Left forelimb (tissue), 1 donor: ENCODE measurements at regions not wholly inside any gene's neighbourhood (a gene's known extent, or its start where the extent isn't known, plus 50 kb on each side); places are given as distances from the start of the nearest gene placed in this dataset.

Experiments
- DNase-seq: peaks from one replicate; pipeline ENCODE4 v3.0.0-alpha.2; 2018; ENCODE audit warnings: low spot score

DNA sequence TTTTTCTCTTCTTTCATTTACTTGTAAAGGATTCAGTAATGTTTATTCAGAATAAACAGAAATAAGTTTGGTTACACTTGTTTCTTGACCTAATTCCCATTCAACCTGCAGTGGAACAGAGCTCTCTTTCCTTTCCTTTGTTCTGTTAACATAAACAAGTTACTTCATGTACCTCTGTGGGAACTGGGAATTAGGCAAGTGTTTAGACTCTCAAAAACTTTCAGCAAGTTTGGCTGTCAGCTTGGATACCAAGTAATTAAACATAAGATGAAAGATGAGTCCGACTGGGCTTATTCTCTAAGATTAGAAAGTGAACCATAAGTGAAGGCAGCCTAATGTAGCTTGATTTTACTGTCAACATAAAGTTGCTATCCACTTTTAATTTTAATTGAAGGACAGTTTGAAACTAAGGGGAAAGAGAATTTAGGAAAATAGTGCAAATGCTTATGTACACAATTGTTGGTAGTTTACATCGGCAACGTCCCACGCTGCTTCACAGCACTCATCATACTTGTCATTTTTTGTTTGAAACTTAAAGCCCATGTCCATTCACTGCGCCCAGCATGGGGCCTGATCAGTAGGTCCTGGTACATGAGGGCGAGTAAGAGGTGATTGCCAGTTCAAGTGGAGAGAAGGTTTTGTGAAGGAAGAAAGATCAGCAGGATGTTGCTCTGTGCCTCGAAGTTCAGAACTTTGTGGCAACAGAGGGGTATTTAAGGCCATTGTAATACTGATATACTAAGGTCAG lies 113.0 kb downstream of the PLEKHG1 start:
- DNase-seq, result no peak

- DNase-seq, result no peak
Measured at GRCh38 chr6:150713487-150713886, 113.8 kb downstream of the PLEKHG1 start.

GRCh38 chr6:150713931-150714330 lies 114.2 kb downstream of the PLEKHG1 start:
- no peak for DNase-seq

DNA sequence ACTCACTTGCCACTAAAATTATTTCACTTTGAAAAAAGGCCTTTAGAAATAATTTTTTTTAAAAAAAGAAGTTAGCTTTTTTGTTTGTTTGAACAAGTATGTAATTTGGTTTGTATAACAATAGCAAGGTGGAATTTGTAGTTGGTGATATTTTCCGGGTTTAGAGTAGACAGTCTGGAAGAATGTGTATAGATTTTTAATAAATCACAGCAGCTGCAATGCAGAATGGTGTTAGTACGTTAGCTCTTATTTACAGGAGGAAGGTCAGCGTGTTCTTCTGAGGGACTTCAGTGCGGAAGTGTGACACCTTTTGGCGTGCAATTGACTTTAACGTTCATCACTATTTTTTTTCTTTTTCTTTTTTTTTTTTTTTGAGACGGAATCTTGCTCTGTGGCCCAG lies 115.4 kb downstream of the PLEKHG1 start:
- DNase-seq, result no peak

- no peak for DNase-seq
Measured at GRCh38 chr6:150717419-150717818, 117.7 kb downstream of the PLEKHG1 start.

DNA sequence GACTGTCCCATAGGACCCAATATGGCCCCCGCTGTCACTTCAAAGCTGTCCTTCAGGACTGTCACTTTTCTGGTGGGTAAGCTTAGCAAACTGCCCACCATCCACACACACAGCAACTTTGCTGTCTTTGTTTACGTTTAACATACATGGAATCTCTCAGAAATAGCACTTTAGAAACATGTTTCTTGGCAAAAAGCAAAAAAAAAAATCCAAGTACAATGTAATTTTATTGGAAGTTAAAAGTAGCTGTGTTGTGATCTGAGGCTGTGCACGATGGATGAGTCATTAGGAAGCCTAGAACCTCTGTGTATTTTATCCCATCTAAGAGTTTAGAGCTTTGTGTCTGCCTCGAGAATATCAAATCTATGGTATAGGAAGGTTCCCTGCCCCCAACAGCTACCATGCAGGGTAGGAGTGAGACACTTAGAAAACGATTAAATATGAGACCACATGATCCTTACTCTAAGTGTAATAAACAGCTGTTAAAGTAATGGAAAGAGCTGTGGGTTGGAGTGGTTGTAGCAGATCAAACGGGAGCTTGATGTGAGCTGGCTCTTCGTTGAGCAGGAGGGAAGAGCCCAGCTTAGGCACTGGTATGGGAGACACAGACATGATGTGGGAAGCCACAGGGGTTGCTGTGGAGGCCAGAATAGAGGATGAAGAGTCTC lies 119.5 kb downstream of the PLEKHG1 start:
- DNase-seq, result no peak

DNA sequence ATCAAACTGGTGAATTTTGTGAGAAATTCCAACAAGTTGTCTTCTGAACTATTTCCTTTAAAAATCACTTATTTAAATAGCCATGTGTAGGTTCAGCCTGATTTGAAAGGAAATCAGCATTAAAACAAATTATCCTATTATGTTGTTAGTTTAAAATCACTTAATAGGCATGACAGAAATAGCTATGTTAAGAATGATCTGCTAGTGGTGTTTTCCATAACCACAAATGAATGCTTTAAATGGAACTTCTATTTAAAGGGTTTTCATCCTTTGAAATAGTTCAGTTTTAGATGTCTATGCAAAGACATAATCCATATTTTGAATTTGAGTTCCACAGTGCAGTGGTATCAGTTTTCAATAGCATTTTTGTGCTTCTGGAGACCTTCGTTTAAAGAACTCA lies 120.1 kb downstream of the PLEKHG1 start:
- no peak for DNase-seq

DNA sequence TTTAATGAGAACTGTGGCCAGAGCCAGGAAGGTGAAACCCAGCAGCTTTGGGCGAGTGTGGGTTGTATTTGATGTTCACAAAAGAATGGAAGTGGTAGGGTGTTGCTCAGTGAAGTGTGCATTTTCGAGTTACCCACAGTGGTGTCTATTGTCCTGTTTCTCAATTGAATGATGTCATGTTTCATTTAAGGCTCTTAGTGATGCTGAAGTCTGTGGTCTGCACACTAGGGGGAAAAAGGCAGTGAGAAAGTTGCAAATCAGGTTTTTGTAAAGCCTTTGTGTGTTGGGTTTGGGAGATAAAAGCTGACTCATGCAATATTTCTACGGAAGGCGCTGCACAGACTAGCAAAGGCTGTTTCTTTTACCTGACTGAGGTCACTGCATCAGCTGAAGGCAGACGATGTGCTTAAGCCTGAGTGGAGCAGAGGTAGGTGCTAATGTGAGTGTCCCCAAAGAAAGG lies 121.1 kb downstream of the PLEKHG1 start:
- DNase-seq, result no peak

DNA sequence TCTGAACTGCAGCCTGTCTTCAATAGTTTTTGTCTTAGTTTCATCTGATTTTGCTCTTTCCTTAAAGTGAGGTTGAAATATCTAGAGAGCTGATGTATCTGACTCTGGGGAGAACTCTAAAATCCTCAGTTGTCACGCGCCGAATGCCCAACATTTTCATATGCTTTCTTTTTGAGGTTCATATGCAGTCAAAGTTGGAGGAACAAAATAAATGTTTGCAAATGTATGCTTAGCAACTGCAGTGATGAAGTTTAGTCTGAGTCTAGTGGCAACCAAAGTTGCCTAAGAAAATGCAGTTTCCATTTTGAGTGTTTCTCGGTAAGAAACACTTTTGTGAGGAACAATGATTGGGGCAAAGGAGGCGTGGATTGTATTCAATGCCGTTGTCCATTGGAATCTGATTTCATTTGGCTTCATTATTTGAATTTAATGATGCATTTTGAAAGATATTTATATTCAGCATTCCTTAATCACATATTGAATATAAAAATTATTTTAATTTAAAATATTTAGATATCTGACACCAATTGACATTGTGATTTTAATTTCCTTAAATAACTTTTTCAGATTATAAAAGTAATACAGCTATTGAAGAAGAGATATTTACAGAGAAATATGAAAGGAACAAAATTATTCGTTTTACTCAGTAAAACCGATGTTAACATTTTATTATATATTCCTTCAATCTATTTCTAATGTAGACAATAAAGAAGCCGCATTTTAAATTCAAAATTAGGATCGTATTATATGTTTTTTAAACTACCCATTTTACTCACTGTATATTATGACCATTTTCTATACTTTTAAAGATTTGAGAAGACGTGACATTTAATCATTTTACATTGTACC lies 122.0 kb downstream of the PLEKHG1 start:
- DNase-seq, result no peak

GRCh38 chr6:150722614-150723344 lies 123.1 kb downstream of the PLEKHG1 start:
- DNase-seq, result no peak

- DNase-seq, result no peak
Measured at GRCh38 chr6:150723345-150723658, 123.6 kb downstream of the PLEKHG1 start.

- no peak for DNase-seq
Measured at GRCh38 chr6:150723857-150724256, 124.2 kb downstream of the PLEKHG1 start.

GRCh38 chr6:150725795-150726194 lies 126.1 kb downstream of the PLEKHG1 start:
- DNase-seq, result no peak

DNA sequence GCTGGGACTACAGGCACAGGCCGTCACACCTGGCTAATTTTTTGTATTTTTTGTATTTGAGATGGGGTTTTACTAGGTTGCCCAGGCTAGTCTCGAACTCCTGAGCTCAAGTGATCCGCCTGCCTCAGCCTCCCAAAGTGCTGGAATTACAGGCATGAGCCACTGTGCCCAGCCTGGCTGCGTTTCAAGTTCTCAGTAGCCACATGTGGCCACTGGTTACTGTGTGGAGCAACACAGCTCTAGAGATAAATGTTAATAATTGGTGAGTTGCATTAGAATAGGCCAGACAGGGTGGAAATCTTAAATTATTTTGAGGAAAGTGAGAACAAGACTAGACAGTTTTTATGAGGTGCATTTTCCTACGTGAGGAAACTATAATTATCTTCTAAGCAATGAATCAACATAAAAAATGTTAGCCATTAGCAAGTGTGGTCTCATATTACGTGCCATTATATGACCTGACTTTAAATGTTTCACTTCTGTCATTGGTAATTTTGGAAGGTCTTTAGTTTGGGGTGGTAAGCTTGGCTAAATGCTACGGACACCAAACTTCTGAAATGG lies 129.6 kb downstream of the PLEKHG1 start:
- DNase-seq, result no peak

DNA sequence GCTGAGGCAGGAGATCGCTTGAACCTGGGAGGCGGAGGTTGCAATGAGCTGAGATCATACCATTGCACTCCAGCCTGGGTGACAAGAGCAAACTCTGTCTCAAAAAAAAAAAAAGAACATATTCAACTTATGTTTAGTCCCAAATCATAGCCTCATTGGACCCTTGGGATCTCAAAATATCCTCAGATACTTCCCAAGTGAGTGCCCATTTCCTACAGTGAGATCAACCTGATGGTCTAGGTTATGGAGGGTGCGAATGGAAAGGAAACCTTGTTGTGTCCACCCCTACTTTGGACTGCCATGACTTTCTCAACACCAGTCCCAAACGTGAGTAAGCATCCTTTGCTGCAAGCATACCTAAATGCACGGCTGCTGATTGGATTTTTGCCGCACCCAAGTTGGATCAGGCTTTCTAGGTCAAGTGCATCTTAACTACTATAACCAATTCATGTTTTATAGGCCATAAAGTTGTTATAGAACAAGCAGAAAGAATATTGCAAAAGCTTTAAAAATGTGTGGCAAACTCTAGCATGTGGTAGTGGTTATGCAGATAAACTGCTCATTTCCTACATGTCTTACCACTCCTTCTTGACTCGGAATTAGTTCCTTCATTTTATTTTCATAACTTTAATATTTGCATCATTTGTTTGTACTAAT lies 131.2 kb downstream of the PLEKHG1 start:
- no peak for DNase-seq

- DNase-seq, result no peak
Measured at GRCh38 chr6:150732765-150733539, 132.6 kb upstream of the MTHFD1L start.

- no peak for DNase-seq
Measured at GRCh38 chr6:150733726-150734125, 131.8 kb upstream of the MTHFD1L start.

DNA sequence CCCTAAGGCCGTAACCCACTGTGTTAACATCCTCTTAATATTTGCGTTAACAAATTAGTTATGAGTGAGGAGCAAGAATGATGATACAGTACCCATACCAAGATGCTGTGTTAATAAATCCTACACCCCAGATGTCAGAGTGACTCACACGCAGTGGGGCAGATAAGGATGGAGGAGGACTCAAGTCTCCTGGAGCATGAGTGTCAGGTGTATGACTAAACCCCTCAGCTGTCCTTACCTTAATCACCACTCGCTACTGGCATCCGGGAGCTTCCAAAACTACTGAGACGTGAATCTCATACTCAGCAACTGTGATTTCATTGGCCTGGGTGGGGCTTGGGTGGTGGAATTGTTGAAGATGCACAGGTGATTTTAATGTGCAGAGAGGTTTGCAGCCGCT lies 131.3 kb upstream of the MTHFD1L start:
- DNase-seq, result no peak

DNA sequence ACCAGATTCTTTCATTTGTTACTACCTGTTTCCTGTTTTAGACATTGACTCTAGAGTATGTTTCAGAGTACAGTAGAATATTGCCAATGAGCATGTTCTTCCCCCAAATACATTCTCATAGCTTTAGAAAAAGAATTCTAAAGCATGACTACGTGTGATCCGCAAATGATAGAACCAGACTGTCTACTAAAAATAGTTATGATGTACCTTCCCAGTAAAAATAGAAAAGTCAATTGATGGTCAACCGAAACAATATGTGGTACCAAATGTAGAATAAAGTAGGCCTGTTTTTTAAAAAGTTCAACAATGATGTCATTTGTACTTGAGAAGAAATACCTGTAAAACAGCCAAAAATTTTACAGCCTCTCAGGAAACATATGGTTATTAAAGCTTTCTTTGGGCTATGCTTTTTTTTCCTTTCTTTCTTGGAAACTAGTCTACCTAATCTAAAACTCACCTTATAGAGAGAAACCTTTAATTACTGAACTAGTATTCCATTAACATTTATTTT lies 130.1 kb upstream of the MTHFD1L start:
- no peak for DNase-seq

GRCh38 chr6:150738092-150738629 lies 127.3 kb upstream of the MTHFD1L start:
- no peak for DNase-seq
